IPS-18a (cell line): ENCODE measurements at regions not wholly inside any gene's neighbourhood (a gene's known extent, or its start where the extent isn't known, plus 50 kb on each side); places are given as distances from the start of the nearest gene placed in this dataset.
"Not testable (repeated sequence)": the region's sequence is repeated elsewhere in the genome, so short reads cannot be mapped to it uniquely, and the experiment has no call there.

Experiments
- H3K27ac ChIP-seq: one replicate; pipeline ENCODE4 v1.5.1; 2013; ENCODE audit warnings: low read length
- H3K27me3 ChIP-seq: one replicate; pipeline ENCODE4 v1.6.1; 2013; ENCODE audit warnings: mild to moderate bottlenecking, low read length; ENCODE audit not compliant: control insufficient read depth, insufficient read depth
- H3K36me3 ChIP-seq: one replicate; pipeline ENCODE4 v1.6.1; 2013; ENCODE audit warnings: low read depth, low read length; ENCODE audit not compliant: control insufficient read depth
- H3K4me1 ChIP-seq: one replicate; pipeline ENCODE4 v1.6.1; 2013; ENCODE audit warnings: low read depth, low read length; ENCODE audit not compliant: control insufficient read depth
- H3K4me3 ChIP-seq: one replicate; pipeline ENCODE4 v1.5.1; 2013; ENCODE audit warnings: low read length
- H3K9ac ChIP-seq: one replicate; pipeline ENCODE4 v1.6.1; 2013; ENCODE audit warnings: mild to moderate bottlenecking, low read length, moderate library complexity
- H3K9me3 ChIP-seq: one replicate; pipeline ENCODE4 v1.6.1; 2013; ENCODE audit warnings: low read depth, low read length; ENCODE audit not compliant: control insufficient read depth

DNA sequence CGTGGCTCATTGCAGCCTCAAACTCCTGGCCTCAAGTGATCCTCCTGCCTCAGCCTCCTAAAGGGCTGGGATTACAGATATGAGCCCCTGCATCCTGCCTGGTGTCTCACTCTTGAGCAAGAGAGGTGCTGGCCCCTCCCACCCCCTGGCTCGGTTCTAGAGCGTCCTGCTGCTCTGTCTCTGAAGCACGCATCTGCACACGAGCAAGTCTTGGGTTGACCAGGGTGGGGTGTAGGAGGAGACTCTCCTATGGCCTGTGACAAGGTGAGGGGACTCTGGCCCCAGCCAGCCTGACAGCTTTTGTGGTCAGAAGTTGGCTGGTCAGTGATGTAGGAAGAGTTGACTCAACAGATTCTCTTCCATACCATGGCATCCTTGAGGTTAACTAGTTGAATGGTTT is 110.7 kb upstream of the CARD11 start:
- no peaks in the 10 kb centered on the region for H3K36me3 ChIP-seq
- H3K27me3 ChIP-seq: no peaks in the 10 kb centered on the region
- no peaks in the 10 kb centered on the region for H3K9me3 ChIP-seq
- no peaks in the 10 kb centered on the region for H3K4me1 ChIP-seq
- H3K27ac ChIP-seq: no peak overlapping the region
- H3K9ac ChIP-seq: no peak overlapping the region
- H3K4me3 ChIP-seq: no peak overlapping the region

- Histone ChIP-seq H3K27me3 (no peaks in the 10 kb centered on the region), H3K36me3 (no peaks in the 10 kb centered on the region), H3K4me3 (no peak overlapping the region), H3K9me3 (no peaks in the 10 kb centered on the region), H3K27ac (no peak overlapping the region), H3K4me1 (no peaks in the 10 kb centered on the region), H3K9ac (no peak overlapping the region)
Observed at GRCh38 chr7:3154881-3155494, 111.3 kb upstream of the CARD11 start.

GRCh38 chr7:3156508-3156907 is 112.8 kb upstream of the CARD11 start:
- no peaks in the 10 kb centered on the region for H3K9me3 ChIP-seq
- no peak overlapping the region for H3K27ac ChIP-seq
- no peak overlapping the region for H3K4me3 ChIP-seq
- no peaks in the 10 kb centered on the region for H3K36me3 ChIP-seq
- H3K27me3 ChIP-seq: no peaks in the 10 kb centered on the region
- H3K4me1 ChIP-seq: no peaks in the 10 kb centered on the region
- no peak overlapping the region for H3K9ac ChIP-seq

- Histone ChIP-seq H3K9ac (no peak overlapping the region), H3K9me3 (no peaks in the 10 kb centered on the region), H3K4me1 (no peaks in the 10 kb centered on the region), H3K27me3 (no peaks in the 10 kb centered on the region), H3K4me3 (no peak overlapping the region), H3K36me3 (no peaks in the 10 kb centered on the region), H3K27ac (no peak overlapping the region)
Observed at GRCh38 chr7:3157566-3158287, 114.1 kb upstream of the CARD11 start.

DNA sequence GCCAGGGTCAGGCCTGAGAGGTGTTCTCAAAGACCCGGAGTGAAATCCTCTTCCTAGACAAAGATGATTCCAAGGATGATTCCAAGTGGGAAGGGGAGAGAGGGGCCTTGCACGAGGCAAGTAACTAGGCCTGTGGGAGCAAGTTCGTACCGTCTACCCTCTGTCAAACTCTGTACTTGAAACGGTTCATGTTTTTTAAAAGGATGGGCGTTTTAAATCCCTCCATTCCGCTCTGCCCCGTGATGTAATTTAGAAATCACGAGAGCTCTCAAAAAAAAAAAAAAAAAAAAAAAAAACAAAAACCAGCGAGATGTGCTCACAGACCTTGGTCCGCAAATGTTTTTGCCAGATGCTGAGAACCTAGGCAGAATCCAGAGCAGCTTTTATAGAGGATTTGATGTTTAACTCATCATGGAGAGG is 114.7 kb upstream of the CARD11 start:
- Histone ChIP-seq H3K9me3 (no peaks in the 10 kb centered on the region), H3K4me1 (no peaks in the 10 kb centered on the region), H3K27me3 (no peaks in the 10 kb centered on the region), H3K9ac (no peak overlapping the region), H3K27ac (no peak overlapping the region), H3K4me3 (no peak overlapping the region), H3K36me3 (no peaks in the 10 kb centered on the region)

- no peaks in the 10 kb centered on the region for H3K4me1 ChIP-seq
- H3K9me3 ChIP-seq: no peaks in the 10 kb centered on the region
- H3K9ac ChIP-seq: no peak overlapping the region
- H3K27ac ChIP-seq: no peak overlapping the region
- no peak overlapping the region for H3K4me3 ChIP-seq
- H3K36me3 ChIP-seq: no peaks in the 10 kb centered on the region
- H3K27me3 ChIP-seq: no peaks in the 10 kb centered on the region
Observed at GRCh38 chr7:3159039-3159438, 115.4 kb upstream of the CARD11 start.

GRCh38 chr7:3159445-3159844 is 115.8 kb upstream of the CARD11 start:
- Histone ChIP-seq H3K27ac (no peak overlapping the region), H3K4me3 (no peak overlapping the region), H3K4me1 (no peaks in the 10 kb centered on the region), H3K27me3 (no peaks in the 10 kb centered on the region), H3K9me3 (no peaks in the 10 kb centered on the region), H3K36me3 (no peaks in the 10 kb centered on the region), H3K9ac (no peak overlapping the region)

DNA sequence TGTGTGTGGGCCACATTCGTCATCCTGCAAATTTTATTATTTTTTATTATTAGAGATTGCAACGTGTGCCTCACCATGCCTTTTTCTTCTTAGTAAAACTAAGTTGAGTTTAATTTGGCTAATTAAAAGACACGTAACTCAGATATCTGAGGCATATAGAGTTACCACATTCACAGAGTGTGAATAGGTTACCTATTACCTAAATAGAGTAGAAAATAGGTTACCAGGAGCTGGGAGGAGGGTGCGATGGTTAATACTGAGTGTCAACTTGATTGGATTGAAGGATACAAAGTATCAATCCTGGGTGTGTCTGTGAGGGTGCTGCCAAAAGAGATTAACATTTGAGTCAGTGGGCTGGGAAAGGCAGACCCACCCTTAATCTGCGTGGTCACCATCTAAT is 116.3 kb upstream of the CARD11 start:
- not testable (repeated sequence) for H3K9ac ChIP-seq, H3K9me3 ChIP-seq, H3K36me3 ChIP-seq, H3K27ac ChIP-seq, H3K4me3 ChIP-seq, H3K4me1 ChIP-seq, H3K27me3 ChIP-seq

DNA sequence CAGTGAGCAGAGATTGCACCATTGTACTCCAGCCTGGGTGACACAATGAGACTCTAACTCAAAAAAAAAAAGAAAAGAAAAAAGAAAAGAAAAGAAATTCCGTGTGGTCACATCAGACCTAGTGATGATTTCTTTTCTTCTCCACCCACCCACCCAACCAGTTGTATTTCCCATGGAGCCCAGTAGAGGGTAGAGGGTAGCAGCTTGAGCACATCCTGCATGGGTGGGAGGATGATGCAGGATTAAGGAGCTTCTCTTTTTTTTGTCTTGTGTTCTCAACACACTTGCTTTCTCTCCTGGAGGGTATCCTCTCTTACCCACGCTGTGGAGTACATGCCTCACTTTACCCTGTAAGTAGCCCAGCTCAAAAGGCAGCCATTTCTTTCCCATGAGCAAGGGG is 118.6 kb upstream of the CARD11 start:
- no peaks in the 10 kb centered on the region for H3K9me3 ChIP-seq
- H3K4me1 ChIP-seq: no peaks in the 10 kb centered on the region
- H3K36me3 ChIP-seq: no peaks in the 10 kb centered on the region
- H3K27ac ChIP-seq: no peak overlapping the region
- no peak overlapping the region for H3K4me3 ChIP-seq
- no peak overlapping the region for H3K9ac ChIP-seq
- no peaks in the 10 kb centered on the region for H3K27me3 ChIP-seq

DNA sequence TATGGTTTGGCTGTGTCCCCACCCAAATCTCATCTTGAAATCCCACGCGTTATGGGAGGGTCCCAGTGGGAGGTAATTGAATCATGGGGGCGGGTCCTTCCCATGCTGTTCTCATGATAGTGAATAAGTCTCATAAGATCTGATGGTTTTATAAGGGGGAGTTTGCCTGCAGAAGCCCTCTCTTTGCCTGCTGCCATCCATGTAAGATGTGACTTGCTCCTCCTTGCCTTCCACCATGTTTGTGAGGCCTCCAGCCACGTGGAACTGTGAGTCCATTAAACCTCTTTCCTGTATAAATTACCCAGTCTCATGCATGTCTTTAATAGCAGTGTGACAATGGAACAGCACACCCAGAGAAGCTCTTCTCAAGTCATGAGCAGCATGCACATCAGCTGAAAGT is 119.1 kb upstream of the CARD11 start:
- H3K27me3 ChIP-seq, H3K27ac ChIP-seq, H3K9ac ChIP-seq, H3K36me3 ChIP-seq, H3K4me3 ChIP-seq, H3K9me3 ChIP-seq, H3K4me1 ChIP-seq: not testable (repeated sequence)

DNA sequence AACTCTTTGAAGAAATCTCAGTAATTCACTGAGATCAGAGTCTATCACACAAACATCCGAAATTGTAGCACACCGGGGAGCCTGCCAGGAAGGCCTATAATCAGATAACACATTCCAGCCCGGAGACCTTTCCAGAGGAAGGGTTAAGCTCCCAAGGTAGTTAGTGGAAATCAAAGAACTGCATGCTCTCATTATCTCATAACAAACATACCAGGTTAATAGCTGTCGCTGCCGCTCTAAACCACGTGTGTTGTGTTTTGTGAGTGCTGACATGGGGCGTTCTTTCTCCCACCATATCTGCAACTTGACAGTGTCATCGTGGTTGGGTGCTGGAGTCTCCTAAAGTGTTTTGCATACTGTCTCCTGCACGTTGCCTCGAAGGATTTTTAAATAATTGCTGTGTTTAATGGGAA is 120.7 kb upstream of the CARD11 start:
- Histone ChIP-seq H3K27ac (no peak overlapping the region), H3K4me1 (no peaks in the 10 kb centered on the region), H3K4me3 (no peak overlapping the region), H3K36me3 (no peaks in the 10 kb centered on the region), H3K27me3 (no peaks in the 10 kb centered on the region), H3K9me3 (no peaks in the 10 kb centered on the region), H3K9ac (no peak overlapping the region)
